ENCODE measurements at regions not wholly inside any gene's neighbourhood (a gene's known extent, or its start where the extent isn't known, plus 50 kb on each side); places are given as distances from the start of the nearest gene placed in this dataset.

DNA sequence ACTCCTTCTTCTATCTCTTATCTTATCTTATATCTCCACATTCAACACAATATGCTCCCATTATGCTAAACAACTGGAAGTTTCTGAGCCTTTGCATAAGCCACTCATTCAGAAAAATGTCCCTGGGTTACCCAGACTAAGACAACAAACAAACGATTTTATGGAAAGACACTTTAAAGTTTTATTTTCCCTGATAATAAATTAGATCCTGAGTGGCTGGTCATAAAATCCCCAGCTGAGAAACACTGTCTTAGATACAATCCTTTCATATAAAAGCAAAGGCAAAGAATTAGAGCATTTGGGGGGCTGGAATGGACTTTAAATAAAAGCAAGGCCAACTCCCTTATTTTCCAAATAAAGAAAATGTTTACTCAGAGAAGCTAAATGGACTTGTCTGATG, 322.3 kb downstream of the GBE1 start:
- no peak for DNase-seq

DNA sequence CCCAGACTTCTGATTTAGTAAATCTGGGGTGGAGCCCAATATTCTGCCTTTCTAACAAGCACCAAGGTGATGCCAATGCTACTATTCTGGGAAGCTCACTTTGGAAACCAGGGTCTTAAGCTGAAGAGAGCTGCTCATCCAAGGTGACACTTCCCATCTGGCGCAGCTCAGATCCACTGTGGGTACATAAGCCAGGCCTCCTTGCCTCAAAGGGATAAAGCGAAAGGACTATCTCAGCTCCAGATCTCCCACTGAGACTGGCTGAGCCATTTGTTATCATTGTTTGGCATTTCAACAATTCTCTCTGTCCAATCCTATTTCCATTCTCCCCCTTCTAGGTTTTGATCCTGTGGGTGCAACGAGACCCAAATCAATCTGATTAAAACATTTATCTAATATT, 323.8 kb downstream of the GBE1 start:
- no peak for DNase-seq

DNA sequence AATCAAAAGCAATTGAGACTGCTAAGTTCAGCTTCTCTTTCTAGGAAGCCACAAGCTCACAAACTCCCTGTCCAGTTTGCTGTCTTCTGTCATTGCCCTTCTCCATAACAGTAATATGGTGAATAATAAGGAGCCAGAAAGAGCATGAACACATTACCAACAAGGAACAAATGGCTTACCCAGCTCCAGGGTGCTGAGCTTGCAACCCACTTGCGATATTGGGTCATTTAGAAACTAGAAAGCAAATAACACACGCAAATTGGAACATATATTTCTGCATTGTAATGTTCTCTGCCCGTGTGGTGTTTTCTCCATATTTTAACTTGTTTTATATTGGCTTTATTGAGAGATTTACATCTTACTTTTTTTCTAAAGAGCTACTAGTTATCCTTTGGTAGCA, 325.3 kb downstream of the GBE1 start:
- no peak for DNase-seq

DNA sequence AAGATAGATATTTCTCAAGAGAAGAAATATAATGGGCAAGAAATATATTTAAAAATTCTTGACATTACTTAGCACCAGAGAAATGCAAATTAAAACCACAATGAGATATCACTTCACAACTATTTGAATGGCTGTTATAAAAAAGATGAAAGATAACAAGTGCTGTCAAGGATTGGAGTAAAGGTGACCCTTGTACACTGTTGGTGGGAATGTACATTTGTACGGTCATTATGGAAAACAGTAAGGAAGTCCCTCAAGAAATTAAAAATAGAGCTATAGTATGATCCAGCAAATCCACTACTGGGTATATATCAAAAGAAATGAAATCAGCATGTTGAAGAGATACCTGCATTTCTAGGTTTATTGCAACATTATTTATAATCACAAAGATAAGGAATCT, 326.4 kb downstream of the GBE1 start:
- no peak for DNase-seq

DNA sequence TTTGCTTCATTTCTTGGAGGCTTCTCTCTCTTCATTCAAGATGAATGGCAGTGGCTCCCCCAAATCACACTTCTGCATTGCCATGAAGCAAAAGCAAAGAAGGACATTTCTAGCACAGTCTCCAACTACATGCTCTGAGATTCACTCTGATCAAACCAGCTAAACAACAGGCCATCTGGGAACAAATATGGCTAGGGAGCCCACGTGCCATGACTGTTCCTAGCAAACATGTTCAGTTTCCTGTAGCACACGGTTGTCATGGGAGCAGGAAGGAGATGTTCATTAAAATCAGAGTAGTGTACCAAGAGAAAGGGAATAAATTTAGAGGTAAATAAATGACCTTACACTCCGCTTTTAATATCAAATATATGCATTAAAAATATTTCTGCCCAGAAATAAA, 327.3 kb downstream of the GBE1 start:
- DNase-seq: no peak

DNA sequence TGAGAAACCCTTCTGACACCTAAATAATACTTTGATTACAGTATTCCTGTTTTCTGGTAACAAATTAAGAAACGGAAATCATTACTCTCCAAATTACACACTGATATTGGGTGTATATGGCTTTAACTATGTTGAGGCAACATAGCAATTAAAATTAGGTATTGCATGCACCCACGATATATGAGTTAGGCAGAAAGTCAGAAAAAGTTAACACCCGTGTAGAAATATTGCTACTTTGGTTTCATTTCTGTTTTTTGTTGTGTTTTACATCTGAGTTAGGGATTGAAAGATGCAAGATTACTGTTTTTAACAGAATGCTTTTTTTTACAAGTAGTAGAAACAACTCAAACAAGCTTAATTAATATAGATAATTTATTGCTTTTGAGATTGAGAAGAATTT, 327.8 kb downstream of the GBE1 start:
- no peak for DNase-seq

DNA sequence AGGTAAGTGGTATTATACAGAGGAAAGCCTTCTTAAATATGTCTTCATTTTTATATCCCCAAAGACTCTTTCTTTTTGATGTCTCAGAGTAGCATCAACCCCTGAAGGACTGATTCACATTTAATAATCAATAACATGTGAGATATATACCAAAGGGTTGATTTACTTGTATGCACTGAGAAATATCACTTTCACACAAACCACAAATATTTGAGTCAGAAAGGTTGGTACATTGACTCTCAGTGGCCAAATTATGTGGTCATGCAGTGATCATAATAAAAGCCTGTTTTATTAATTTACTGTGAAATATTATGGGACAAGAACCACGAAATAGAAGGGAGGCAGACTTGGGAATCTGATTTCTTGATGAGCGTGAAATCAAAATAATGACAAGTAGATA, 329.0 kb downstream of the GBE1 start:
- no peak for DNase-seq

DNA sequence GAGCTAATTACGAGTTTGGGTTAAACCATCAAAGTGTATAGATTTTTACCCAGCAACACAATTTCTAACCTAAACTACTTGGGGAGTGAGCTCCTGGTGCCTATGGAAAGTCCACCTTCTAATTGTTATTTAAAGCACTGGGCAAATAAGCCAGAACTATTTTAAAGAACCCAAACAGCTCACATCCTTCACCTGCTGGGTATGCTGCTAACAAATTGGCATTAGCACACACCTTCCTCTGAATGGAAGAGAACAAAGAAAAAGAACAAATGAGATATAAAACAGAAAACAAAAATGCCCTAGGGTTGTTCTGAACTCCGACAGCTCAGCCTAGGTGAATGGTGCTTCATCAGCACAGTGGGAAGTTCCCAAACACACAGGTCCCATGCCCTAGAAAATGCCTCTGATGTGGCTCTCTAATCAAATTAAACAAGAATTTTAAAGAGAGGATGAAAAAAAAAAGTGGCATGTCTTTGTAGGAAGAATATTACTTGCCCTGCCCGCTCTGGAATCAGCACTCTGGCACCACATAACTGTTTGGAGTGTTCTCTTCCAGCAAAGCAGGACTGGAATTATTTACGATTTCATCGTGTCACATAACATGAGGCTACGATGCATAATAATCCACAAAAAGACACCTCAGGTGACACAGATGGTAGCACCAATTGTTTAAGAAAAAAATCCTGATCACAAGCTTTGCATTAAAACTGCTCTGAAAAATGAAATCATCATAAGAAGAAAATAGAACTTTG, 334.4 kb downstream of the GBE1 start:
- no peak for DNase-seq

DNA sequence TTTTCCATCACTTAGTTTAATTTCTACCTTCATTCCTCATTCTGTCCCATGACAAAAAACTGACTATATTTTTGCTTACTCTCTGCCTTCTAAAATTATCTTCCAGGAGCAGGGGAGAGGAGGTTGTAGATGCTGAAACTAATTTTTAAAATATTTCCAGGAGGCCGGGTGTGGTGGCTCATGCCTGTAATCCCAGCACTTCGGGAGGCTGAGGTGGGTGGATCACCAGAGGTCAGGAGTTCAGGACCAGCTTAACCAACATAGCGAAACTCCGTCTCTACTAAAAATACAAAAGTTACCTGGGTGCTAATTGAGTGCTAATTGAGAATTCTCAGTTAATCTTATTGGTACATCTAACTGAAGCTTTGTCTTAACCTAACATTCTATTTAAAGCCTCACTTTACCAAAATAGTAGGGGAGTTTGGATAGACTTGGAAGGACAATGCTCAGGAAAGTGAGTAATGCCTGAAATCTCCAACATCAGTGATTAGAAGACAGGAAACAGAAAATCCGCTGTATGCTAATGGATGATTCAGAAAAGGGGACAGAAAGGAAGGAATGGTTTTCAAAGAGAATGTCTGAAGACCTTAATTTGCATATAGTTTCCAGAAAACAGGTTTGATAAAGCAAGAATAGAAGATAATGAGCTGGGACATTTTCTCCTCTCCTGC, 336.1 kb downstream of the GBE1 start:
- no peak for DNase-seq

DNA sequence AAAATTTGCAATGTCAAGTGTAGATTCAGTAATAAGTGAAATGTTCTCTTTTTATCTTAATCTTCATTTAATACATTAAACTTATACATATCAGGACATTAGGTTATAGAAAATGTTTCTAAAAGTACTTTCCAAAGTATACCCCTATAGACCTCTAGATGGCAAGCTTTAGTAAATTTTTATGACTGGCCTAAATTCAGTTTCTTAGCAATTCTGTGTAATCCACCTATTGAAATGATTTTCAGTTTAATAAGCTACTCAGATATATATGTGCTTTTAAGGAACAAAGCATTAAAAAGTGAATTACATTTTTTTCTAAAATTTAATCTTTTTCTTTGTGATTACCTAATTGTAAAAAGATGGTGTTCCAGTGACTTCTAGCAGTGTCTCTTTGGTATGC, 342.2 kb downstream of the GBE1 start:
- DNase-seq: no peak

DNA sequence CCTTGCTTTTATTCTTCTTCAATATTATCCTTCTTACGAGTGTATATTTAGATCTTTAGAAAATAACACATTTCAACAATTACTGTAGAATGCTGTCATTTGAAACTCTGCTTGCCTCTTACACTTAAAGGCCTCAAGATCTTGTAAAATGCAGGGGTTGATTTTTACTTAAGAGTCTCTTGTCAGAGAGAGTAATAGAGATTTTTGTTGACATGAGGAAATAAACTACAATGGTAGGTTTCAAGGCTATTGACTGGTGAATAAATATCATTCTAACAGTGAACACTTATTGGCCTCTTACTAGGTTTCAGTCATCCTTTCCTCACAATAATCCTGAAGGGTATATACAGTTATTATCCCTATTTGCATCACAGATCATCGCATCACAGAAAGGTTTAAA, 344.6 kb downstream of the GBE1 start:
- DNase-seq: no peak

DNA sequence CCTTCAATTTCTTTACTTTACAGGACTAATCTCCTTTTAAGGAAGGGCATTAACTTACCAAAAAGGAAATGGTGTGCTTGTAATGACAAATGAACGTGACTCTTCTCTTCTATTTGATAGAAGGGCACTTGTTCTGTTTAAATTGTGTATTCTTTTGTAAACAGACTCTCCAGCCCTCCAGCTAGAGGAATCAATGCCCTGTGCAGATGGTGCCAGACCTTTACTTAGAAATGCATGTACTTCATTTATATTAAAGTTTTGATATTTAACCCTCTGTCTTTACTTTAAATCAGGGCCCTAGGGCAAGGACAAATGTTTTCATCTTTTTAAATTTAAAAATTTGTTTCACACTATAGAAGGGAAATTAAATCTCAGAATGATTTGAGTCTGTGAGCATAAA, 355.1 kb downstream of the GBE1 start:
- no peak for DNase-seq

DNA sequence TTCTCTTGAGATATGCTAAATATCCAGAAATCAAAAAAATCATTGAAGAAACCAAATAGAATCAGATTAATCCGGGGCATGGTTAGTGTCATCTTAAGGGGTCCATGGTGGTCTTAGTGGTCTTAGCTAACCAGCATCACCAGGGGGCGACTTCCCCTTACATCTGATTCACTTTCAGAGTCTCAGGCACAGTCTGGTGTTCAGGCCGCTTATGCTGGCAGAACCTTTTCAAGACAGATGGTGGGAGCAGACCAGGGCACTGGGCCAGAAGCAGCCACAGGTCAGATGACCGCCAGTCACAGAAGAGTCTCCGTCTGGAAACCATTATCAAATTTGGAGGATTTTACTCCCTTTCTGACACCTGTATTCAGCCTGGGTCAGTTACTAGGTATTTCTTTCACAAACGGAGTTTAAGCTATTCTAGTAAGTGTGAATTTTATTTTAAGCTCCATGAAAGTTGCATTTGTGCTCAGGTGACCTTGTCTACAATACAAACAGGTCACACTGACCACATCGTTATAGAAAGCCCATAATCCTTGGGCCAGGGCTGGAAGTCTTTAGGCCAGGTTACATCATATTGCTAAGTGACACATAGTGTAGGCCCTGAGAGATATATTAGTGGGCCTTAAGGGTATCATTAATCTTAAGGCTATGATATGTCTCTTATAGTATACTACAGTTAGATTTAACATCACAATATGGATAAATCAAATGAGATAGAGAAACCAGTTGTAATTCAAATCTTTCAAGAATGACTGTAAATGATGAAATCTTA, 365.5 kb downstream of the GBE1 start:
- DNase-seq: no peak

DNA sequence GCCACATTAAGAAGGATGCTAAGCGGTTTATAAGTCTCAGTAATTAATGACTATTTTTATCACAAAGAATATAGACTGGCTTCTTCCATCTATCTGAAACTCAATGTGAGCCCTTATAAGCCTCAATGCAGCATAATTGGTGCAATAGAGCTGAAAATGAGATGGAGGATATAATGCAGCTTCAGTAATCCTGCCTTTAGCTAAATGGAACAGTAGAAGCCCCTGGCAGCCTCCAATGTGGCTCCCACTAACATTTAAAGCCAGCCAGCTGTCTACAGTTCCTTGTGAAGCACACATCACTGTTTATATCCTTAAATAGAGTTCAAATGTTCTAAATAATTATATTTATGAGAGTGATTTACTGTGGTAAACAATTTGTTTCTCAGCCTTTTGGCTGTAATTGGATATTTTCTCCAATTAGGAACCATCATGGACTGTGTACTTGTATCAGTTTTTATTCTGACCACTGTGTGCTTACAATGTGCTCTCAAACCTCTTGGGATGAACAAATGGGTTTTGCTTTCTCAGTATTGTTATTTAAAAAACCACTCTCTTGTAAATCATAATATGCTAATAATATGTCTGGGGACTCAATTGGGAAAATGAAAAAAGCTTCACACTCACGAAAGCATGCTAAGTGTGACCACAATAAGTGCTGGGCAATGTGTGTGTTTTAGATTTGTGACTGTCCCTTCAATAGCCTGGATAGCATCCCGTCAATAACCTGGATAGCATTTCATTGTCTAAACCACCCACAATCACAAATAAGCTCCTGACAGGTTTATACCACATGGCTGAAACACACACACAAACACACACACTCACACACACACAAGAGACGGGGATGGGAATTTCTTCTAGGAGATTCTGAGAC, 366.6 kb downstream of the GBE1 start:
- DNase-seq: no peak

DNA sequence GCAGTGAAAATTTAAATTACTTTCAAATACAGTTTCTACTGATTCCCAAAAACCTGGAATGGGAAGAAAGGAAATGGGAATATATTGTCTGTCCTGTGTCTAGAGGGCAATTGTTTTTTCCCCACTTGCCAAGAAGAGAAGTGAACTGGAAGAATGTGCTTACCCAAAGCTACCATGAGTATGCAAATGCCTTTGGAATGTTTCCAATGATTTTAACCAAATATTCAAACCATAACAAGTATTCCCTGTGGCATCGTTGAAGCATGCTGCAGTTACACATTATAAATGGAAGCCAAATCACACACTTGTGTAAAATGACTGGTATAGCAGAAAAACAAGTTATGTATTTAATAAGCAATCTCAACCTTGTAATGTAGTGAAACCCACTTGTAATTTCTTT, 368.2 kb downstream of the GBE1 start:
- no peak for DNase-seq

DNA sequence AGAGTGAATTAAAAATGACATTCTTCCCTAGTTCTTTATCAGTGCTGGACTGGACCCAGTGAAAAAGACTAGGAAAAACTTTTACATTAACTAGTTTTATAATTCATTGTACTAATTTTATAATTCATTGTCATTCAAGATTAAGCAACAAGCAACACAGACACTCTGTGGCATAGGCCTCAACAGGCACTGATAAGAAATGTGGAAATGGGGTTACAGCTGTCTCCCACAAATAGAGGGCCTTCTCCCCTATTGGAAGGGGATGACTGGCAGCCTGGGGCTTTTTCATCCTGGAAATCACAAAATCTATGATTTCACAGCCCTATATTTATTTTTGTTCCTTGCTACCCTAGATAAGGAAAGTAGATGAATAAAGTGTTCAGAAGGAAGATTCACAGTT, 370.6 kb downstream of the GBE1 start:
- no peak for DNase-seq

DNA sequence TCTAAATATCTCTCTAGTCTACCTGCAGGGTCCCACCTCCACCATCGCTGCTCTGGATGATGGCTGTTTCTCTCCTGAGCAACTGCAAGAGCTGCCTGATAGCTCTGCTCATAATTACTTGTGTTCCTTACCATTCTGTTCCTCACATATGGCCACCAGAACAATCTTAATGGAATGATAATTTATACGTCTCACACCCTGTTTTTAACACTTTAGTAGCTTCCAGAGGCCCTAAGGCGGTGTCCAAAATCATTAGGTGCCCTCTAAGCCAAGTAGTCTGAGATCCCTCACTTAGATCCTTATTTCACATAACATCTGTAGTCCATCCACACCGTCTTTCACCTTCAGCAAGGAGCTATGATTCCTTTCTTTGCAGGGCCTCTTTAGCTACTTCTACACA, 373.3 kb downstream of the GBE1 start:
- no peak for DNase-seq

DNA sequence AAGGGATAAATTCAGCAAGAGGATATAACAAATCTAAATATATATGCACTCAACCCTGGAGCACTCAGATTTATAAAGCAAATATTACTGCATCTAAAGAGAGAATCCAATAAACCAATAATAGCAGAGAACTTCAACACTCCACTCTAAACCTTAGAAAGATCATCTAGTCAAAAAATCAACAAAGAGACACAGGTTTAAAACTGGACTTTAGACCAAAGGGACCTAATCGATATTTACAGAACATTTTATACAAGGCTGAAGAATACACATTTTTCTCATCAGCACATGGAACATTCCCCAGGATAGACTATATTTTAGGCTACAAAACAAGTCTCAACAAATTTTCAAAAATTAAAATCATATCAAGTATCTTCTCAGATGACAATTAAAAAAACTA, 379.0 kb downstream of the GBE1 start:
- no peak for DNase-seq

DNA sequence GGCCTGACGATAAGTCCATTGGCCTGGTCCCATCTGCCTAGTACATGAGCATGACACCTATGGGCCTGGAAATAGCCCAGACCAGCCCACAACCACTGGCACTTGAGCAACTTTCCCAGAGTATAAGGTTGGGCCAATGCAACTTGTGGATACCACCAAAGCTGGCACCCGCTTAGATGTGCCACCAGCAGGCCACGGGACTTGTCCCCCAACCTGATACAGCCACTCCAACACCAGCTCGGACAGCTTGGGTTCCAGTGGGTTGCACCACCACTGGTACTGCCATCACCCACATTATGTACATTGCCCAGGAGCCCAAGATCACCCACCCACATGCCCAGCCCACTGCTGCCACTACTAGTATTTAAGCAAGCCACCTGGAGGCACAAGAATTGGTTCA, 381.2 kb downstream of the GBE1 start:
- no peak for DNase-seq

DNA sequence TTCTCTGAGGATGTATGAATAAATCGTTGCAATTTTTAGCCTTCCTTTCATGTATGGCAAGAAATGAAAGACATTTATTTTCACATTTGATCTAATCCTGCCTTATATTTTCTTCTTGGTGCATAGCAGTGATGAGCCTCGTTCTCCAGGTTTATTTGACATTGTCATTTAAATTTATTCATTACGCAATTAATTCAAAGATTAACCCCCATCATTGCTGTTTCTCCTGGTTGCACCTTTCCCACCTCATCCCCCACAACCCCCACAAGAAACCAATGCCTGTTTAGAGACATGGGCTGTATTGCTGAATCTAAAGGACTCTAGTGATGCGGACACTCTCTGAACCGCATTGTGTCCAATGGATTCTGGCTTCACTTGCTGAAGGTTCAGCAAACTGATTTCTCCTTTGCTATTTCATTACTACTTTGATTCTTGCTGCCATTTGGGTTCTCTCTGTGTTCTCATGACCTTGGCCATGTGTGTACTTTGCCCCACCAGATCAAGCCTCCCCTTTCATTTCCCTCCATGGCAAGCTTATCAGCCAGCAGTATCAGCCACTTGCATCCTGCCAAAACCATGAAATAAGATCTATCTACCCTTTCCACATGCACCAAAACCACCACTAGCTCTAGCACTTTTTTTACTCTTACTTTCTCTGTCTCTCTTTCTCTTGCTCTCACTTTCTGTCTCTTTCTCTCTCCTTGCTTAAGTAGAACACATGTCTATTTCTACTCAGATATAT, 382.7 kb downstream of the GBE1 start:
- DNase-seq: no peak

DNA sequence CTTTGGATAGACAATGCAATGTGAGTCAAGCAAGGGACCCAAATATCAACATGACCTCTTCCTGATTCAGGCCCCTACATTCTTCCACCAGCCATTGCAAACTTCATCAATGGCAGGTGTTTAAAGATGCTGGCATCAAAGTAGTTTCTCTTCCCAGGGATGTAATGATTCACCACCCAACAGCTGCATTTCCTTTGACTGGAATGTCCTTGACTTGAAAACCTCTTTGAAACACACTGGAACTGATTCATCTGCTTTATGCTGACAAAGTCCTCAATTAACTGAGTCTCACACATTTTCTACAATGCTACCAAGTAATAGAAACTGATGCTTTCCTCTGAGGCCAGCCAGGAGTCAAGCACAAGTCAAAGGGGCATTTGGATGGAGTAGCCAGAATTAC, 385.5 kb downstream of the GBE1 start:
- no peak for DNase-seq

DNA sequence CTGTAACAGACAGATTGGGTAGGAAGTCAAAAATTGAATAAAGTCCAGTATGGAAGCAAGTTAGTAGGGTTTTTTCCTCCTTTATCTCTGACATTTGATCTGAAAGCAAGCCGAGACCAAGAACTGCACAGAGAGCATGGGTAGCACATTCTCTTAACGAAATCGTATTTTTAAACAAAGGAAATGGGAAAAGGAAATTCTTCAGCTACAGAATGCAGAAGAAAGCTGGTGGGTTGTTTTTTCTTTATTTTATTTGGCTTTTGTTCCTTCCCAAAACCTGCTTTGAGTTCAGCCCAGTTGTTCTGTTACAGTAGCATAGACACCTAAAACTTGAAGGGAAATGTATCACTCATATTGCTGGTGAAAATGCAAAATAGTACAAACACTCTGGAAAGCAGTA, 397.0 kb downstream of the GBE1 start:
- DNase-seq: no peak

DNA sequence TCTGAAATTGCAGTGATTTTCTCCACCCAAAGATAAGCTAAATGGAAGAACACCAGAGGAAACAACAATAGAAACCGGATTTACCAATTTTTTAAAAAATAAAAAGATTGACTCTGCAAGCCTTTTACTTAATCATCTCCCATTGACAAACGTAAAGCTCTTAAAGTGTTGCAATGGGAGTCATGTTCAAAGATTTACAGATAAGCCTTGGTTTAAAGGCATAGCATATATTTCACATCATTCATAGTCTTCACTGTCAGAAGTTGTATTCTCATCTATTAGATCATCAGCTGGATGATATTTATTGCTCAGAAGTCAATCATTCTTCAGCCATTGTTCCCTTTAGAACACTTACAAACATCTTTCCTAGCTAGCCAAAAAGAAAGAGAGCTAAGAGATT, 397.6 kb downstream of the GBE1 start:
- DNase-seq: no peak
